HEK293 (cell line): ENCODE measurements at regions not wholly inside any gene's neighbourhood (a gene's known extent, or its start where the extent isn't known, plus 50 kb on each side); places are given as distances from the start of the nearest gene placed in this dataset.

Experiments used
- YY1 ChIP-seq: fragments of 450-650 bp; formaldehyde crosslinking; IDR thresholded peaks from 2 replicates; pipeline ENCODE4 v1.5.1; 2018; ENCODE audit warnings: missing biosample characterization, missing genetic modification characterization
- ZBTB8A ChIP-seq: fragments of 450-650 bp; formaldehyde crosslinking; IDR thresholded peaks from 2 replicates; pipeline ENCODE4 v1.5.1; 2016; ENCODE audit warnings: missing biosample characterization, missing genetic modification characterization
- ZNF133 ChIP-seq: fragments of 450-650 bp; formaldehyde crosslinking; IDR thresholded peaks from 2 replicates; pipeline ENCODE4 v1.5.1; 2016; ENCODE audit warnings: missing biosample characterization, missing genetic modification characterization
- ZNF274 ChIP-seq, 2 experiments: fragments of 200-500 bp in 1 of 2; fragments of 450-650 bp in 1 of 2; sonication (Bioruptor generic) in 1 of 2; formaldehyde crosslinking in 1 of 2; IDR thresholded peaks; 2 replicates each; pipeline versions ENCODE4 v1.5.1 to v1.6.1; 2014 to 2016; ENCODE audit warnings: borderline replicate concordance in 1 of 2, inconsistent platforms in 1 of 2, low read length in 1 of 2, missing biosample characterization in 1 of 2, missing genetic modification characterization in 1 of 2
- ZNF658 ChIP-seq: fragments of 450-650 bp; formaldehyde crosslinking; IDR thresholded peaks from 2 replicates; pipeline ENCODE4; 2016; ENCODE audit warnings: missing biosample characterization, missing genetic modification characterization
- TF ChIP-seq, protein P1 (sequence below): fragments of 450-650 bp; formaldehyde crosslinking; IDR thresholded peaks from 2 replicates; pipeline ENCODE4 v1.5.1; 2016; ENCODE audit warnings: missing biosample characterization, missing genetic modification characterization

DNA sequence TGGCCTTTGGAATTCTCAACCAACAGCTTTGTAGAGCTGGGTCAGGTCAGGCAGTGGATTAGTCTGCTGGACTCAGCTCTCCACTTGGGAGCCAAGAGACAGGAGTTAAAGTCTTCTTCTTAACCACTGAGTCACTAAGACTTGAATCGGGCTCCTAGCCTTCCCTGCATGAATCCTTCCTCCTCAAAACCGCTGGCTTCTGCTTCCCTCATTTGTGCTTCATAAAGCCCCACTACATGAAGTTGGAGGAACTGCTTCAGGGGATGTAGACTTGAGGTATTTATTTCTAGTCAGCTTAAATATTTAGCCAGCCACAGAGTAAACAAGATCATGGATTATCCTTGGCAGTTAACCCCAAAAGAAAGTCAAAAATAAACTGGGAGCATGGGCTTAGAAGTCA is 536.3 kb upstream of the TNP1 start:
- TF ChIP-seq ZNF133 (tag by site-specific recombination) (no peak), YY1 (tag by site-specific recombination) (no peak), ZBTB8A (tag by site-specific recombination) (no peak), ZNF274 (IDR thresholded peaks at IDR 0.05; ENCODE audit: low read length) (no peak), ZNF274 (tag by site-specific recombination; IDR thresholded peaks at IDR 0.05; ENCODE audit: borderline replicate concordance) (no peak), ZNF658 (tag by site-specific recombination) (no peak)
- TF ChIP-seq, protein P1, sequence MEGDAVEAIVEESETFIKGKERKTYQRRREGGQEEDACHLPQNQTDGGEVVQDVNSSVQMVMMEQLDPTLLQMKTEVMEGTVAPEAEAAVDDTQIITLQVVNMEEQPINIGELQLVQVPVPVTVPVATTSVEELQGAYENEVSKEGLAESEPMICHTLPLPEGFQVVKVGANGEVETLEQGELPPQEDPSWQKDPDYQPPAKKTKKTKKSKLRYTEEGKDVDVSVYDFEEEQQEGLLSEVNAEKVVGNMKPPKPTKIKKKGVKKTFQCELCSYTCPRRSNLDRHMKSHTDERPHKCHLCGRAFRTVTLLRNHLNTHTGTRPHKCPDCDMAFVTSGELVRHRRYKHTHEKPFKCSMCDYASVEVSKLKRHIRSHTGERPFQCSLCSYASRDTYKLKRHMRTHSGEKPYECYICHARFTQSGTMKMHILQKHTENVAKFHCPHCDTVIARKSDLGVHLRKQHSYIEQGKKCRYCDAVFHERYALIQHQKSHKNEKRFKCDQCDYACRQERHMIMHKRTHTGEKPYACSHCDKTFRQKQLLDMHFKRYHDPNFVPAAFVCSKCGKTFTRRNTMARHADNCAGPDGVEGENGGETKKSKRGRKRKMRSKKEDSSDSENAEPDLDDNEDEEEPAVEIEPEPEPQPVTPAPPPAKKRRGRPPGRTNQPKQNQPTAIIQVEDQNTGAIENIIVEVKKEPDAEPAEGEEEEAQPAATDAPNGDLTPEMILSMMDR (tag by site-specific recombination) = no peak
